GM12891 (cell line): ENCODE measurements at regions not wholly inside any gene's neighbourhood (a gene's known extent, or its start where the extent isn't known, plus 50 kb on each side); places are given as distances from the start of the nearest gene placed in this dataset.

ENCODE experiments used
- POLR2A ChIP-seq: IDR thresholded peaks from 2 replicates; pipeline ENCODE4 v1.6.1; 2011; ENCODE audit warnings: low read depth, low read length, control low read depth
- SPI1 ChIP-seq: IDR thresholded peaks from 2 replicates; pipeline ENCODE4 v1.6.1; 2011; ENCODE audit warnings: low read depth, low read length, control low read depth

- TF ChIP-seq POLR2A (no peak), SPI1 (no peak)
These were observed 917.0 kb downstream of the TYW1 start for GRCh38 chr7:67913604-67914003.
